Brain microvascular endothelial cell (primary cell): ENCODE measurements at regions not wholly inside any gene's neighbourhood (a gene's known extent, or its start where the extent isn't known, plus 50 kb on each side); places are given as distances from the start of the nearest gene placed in this dataset.
"Not testable (repeated sequence)": the region's sequence is repeated elsewhere in the genome, so short reads cannot be mapped to it uniquely, and the experiment has no call there.

ENCODE experiments used
- DNase-seq: peaks from one replicate; pipeline ENCODE4 v3.0.0-alpha.2; 2020
- H3K27ac ChIP-seq: fragments of 250-450 bp; sonication (Bioruptor Pico); 2 replicates; pipeline ENCODE4 v1.5.1; 2020; ENCODE audit warnings: mild to moderate bottlenecking, moderate library complexity
- H3K27me3 ChIP-seq: fragments of 250-450 bp; sonication (Bioruptor Pico); replicated peaks from 2 replicates; pipeline ENCODE4 v1.5.1; 2020; ENCODE audit warnings: mild to moderate bottlenecking
- H3K36me3 ChIP-seq: fragments of 250-450 bp; sonication (Bioruptor Pico); replicated peaks from 2 replicates; pipeline ENCODE4 v1.5.1; 2020; ENCODE audit warnings: mild to moderate bottlenecking
- H3K4me3 ChIP-seq: 2 replicates; pipeline ENCODE4 v1.5.1; 2011; ENCODE audit warnings: low read depth, mild to moderate bottlenecking, control low read depth, low read length, moderate library complexity
- in situ Hi-C: cut with HindIII; loops from 2 replicates; pipeline ENCODE4 v1.10.0; 2017; ENCODE audit warnings: low sequenced_read_pairs, low pct_ligation_motif_present
- TF ChIP-seq, protein P1 (sequence below): IDR thresholded peaks from 2 replicates; pipeline ENCODE4 v1.5.1; 2011; ENCODE audit warnings: low read depth, mild to moderate bottlenecking, moderate library complexity, low read length, control low read depth, inconsistent platforms; ENCODE audit errors: missing control alignments

DNA sequence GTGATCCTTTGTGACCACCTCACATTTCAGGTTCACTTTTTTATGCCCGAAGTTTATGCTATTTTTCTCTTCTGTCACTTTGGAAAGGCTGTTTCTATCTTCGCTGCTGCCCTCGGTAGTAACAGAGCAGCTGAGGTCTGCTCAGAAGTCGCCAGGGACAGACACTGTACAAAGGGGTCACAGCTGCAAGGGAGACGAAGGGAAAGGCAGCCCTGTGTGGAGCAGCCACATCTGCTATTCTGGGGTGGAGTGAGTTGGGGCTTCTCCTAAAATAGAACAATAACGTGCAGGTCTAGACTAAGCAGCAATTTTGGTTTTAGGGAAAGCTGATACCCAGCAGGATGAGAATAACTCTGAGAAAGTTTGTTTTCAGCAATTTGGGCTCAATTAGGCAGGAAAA, 72.5 kb downstream of the ACTL7B start:
- Histone ChIP-seq H3K36me3 (no peaks in the 10 kb centered on the region), H3K27ac (no peak overlapping the region), H3K4me3 (no peak overlapping the region), H3K27me3 (peaks cover 36% of the 10 kb centered on the region)
- no peak for DNase-seq
- TF ChIP-seq, protein P1, sequence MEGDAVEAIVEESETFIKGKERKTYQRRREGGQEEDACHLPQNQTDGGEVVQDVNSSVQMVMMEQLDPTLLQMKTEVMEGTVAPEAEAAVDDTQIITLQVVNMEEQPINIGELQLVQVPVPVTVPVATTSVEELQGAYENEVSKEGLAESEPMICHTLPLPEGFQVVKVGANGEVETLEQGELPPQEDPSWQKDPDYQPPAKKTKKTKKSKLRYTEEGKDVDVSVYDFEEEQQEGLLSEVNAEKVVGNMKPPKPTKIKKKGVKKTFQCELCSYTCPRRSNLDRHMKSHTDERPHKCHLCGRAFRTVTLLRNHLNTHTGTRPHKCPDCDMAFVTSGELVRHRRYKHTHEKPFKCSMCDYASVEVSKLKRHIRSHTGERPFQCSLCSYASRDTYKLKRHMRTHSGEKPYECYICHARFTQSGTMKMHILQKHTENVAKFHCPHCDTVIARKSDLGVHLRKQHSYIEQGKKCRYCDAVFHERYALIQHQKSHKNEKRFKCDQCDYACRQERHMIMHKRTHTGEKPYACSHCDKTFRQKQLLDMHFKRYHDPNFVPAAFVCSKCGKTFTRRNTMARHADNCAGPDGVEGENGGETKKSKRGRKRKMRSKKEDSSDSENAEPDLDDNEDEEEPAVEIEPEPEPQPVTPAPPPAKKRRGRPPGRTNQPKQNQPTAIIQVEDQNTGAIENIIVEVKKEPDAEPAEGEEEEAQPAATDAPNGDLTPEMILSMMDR = no peak
- in situ Hi-C loops = no loop called here

DNA sequence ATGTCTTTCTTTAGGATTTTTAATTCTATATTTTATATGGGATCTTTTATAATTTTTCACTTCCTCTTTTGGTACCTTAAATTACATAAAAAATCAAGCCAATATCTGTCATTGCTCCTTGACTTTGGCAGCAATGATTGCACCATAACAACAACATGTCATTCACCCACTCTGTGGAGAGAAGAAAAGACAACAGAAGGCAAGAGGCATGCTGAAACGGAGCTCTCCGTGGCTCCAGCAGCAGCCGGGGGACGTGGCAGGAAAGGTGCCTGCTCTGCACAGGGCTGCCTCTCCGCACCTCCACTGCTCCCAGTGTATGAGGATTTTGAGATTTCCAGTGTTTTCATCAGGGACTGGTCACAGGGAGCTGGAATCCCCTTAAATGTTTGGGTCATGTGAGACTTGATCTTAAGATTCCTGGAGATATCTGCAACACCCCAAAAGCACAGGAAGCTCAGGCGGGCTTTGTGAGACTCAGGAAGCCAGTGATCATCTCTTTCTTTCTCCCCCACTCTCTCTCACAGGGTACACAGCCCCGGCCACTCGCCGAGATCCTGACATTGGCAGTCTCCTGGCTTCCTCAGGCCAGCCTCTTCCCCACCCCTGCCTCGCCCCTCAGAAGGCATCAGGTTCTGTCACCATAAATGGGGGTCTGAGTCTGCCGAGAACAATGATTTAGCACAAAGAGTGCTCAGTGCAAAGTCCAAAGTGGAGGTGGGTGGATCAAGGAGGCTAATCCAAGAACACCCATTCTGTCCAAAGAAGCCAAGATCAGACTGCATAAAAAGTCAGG, 74.6 kb downstream of the ACTL7B start:
- TF ChIP-seq, protein P1 = no peak
- Histone ChIP-seq H3K36me3 (no peaks in the 10 kb centered on the region), H3K27ac (no peak overlapping the region), H3K27me3 (peaks cover 48% of the 10 kb centered on the region), H3K4me3 (no peak overlapping the region)
- DNase-seq = no peak
- in situ Hi-C loops = no loop called here

DNA sequence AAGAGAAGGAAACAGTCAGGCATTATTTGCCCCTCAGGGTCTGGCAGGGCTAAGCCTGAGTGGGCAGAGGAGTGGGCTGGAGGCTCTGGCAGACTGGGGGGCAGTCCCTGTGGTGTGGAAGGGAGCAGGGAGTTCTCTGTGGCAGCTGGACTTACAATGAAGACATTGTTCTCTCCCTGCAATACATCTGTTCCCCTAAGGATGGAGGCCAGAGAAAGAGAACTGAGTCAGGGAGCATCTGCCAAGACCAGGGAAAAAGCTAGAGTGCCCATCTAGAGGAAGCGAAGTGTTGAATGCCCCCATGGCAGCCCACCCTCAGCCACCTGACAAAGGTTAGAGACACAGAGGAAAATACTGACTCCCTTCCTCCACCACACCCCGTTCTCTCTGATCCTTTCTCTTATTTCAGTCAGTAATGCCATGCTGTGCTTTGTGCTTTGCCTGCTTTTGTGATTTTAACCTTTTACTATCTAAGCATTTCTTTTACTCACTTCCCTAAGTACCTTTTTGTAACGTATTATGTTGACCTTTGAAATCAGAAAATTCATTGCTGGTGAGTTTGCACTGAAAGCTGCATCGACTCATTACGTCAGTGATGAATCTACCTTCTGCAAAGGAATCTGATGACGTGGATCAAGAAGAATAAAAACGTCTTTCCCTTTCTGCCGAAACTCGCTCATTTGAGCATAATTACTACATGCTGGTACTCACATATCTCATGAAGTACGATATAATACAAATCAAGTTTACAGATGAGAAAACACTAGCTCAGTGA, 76.0 kb downstream of the ACTL7B start:
- TF ChIP-seq, protein P1 = no peak
- no peak overlapping the region for H3K27ac ChIP-seq
- no peak overlapping the region for H3K4me3 ChIP-seq
- no peaks in the 10 kb centered on the region for H3K36me3 ChIP-seq
- in situ Hi-C loops = no loop called here
- no peak for DNase-seq
- peaks cover 56% of the 10 kb centered on the region for H3K27me3 ChIP-seq

DNA sequence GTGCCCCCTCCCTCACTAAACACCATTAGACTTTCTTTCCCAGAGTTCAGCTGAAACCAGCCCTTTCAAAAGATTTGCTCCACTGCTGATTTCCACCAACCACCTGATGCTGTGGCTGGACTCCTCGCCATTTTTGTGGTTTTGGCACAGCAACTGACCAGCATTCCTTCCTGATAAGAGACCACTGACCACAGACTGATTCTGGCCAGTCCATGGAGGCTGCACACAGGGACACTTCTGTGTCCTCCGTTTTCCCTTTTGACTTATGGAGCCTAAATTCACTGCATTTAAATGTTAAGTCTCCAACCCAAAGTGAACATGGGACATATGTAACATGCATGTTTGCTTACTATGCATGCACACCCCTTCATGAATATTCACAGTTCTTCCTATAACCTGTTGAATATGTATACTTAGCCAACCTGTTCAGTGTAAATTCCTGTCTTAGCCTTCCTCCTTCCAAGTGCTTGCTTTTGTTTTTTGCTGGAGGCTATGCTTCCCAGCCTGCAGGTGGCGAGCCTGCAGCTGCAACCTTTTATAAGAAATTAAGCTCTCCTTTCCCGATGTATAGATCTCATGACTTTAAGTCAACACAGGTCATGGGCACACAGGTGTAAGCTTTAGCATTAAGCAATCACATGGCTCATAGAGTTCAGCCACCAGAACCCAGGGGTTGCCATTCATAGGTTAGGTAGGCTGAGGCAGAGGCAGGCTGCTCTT, 78.7 kb downstream of the ACTL7B start:
- H3K27ac ChIP-seq = no peak overlapping the region
- TF ChIP-seq, protein P1 = peak; percentile 54
- DNase-seq = peak; percentile 87

DNA sequence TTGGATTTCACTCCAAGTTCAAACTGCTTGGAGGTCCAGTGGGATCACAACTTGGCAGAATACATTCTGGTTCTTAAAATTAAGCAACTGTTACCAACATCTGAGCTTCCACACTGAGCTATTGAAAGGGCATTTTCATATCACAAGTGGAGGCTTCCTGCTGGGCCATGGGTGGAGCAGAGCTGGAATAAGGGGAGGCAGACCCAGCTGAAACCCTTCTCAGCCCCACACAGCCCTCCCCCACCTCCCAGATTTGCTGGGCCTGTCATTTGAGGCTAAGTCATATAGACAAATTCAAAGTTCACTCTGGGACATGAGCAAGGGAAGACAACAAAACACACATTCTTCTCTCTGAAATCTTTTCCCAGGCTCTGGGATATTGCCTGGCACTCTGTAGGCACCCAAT, 79.9 kb downstream of the ACTL7B start:
- Histone ChIP-seq H3K36me3 (no peaks in the 10 kb centered on the region), H3K27ac (no peak overlapping the region), H3K27me3 (peaks cover 51% of the 10 kb centered on the region), H3K4me3 (no peak overlapping the region)
- TF ChIP-seq, protein P1 = no peak
- no peak for DNase-seq
- in situ Hi-C loops = no loop called here

More for the DNA sequence above, 78.7 kb downstream of the ACTL7B start:
- peaks cover 59% of the 10 kb centered on the region for H3K27me3 ChIP-seq
- in situ Hi-C loops = no loop called here
- H3K36me3 ChIP-seq = no peaks in the 10 kb centered on the region
- no peak overlapping the region for H3K4me3 ChIP-seq

DNA sequence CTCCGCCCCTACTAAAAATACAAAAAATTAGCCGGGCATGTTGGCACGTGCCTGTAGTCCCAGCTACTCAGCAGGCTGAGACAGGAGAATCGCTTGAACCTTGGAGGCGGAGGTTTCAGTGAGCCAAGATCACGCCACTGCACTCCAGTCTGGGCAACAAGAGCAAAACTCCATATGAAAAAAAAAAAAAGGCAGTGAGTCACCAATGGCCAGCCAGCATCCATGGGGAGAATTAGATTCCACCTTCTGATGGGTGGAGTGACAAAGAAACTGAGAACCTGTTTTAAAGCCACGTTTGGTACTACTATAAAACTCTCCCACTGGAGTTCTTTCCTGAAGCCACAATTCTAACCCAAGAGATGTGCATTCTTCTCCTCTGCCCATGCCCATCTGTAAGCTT, 81.7 kb downstream of the ACTL7B start:
- H3K27ac ChIP-seq, DNase-seq, H3K36me3 ChIP-seq, in situ Hi-C loops, H3K4me3 ChIP-seq: not testable (repeated sequence)
- peaks cover 37% of the 10 kb centered on the region for H3K27me3 ChIP-seq
